ENCODE measurements at regions not wholly inside any gene's neighbourhood (a gene's known extent, or its start where the extent isn't known, plus 50 kb on each side); places are given as distances from the start of the nearest gene placed in this dataset.

DNA sequence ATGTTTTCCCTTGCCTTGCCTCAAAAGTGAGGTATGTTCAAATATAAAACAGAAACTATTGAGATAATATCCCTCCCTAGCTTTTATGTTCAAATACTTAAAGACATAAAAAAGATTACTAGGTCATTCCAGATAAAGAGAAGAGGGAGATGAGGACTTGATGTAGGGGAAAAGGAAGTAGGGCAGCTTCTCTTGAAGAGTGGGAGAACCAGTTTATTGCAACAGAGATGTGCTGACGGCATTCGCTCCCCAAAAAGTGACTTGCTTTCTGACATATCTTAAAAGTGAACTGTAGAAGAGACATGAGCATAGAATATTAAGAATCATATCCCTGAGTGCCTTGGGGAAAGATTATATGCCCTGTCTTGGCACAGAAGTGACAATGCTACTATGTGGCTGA, 330.2 kb upstream of the NREP start:
- no peaks in the 10 kb centered on the region for H3K27me3 ChIP-seq
- 85 to 93% methylated on average over 2 of the region's 2 CpGs for WGBS, 2 donors
- no peaks in the 10 kb centered on the region for H3K36me3 ChIP-seq (replicated peaks in 1 of 2; ENCODE audit: insufficient read depth in 1 of 2, low read depth in 2 of 2)
- TF ChIP-seq, protein P1, sequence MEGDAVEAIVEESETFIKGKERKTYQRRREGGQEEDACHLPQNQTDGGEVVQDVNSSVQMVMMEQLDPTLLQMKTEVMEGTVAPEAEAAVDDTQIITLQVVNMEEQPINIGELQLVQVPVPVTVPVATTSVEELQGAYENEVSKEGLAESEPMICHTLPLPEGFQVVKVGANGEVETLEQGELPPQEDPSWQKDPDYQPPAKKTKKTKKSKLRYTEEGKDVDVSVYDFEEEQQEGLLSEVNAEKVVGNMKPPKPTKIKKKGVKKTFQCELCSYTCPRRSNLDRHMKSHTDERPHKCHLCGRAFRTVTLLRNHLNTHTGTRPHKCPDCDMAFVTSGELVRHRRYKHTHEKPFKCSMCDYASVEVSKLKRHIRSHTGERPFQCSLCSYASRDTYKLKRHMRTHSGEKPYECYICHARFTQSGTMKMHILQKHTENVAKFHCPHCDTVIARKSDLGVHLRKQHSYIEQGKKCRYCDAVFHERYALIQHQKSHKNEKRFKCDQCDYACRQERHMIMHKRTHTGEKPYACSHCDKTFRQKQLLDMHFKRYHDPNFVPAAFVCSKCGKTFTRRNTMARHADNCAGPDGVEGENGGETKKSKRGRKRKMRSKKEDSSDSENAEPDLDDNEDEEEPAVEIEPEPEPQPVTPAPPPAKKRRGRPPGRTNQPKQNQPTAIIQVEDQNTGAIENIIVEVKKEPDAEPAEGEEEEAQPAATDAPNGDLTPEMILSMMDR (IDR thresholded peaks at IDR 0.05): no peak
- no peak for TF ChIP-seq POLR2A (IDR thresholded peaks at IDR 0.05)
- intact Hi-C loops (cut with DNase I): no loop called here
- ATAC-seq: no peak
- no peak for DNase-seq
- H3K4me1 ChIP-seq: no peaks in the 10 kb centered on the region
- H3K9me3 ChIP-seq: no peaks in the 10 kb centered on the region
- H3K4me3 ChIP-seq: no peak overlapping the region
- no peak overlapping the region for H3K27ac ChIP-seq

- no peak for DNase-seq
Observed at GRCh38 chr5:112086740-112087139, 329.7 kb upstream of the NREP start.

GRCh38 chr5:112084149-112084548, 327.2 kb upstream of the NREP start:
- Histone ChIP-seq H3K4me3 (no peak overlapping the region), H3K27me3 (no peaks in the 10 kb centered on the region), H3K4me1 (no peaks in the 10 kb centered on the region), H3K36me3 (replicated peaks in 1 of 2; ENCODE audit: insufficient read depth in 1 of 2, low read depth in 2 of 2) (no peaks in the 10 kb centered on the region), H3K27ac (no peak overlapping the region), H3K9me3 (no peaks in the 10 kb centered on the region)
- 15 to 21% methylated on average over 1 to 2 of the region's 2 CpGs for WGBS, 2 donors
- TF ChIP-seq, protein P1 (IDR thresholded peaks at IDR 0.05): no peak
- no peak for TF ChIP-seq POLR2A (IDR thresholded peaks at IDR 0.05)
- no peak for DNase-seq
- ATAC-seq: no peak
- intact Hi-C loops (cut with DNase I): no loop called here

More at GRCh38 chr5:112086740-112087139, 329.7 kb upstream of the NREP start:
- Histone ChIP-seq H3K36me3 (replicated peaks in 1 of 2; ENCODE audit: insufficient read depth in 1 of 2, low read depth in 2 of 2) (no peaks in the 10 kb centered on the region), H3K9me3 (no peaks in the 10 kb centered on the region), H3K4me3 (no peak overlapping the region), H3K27me3 (no peaks in the 10 kb centered on the region), H3K27ac (no peak overlapping the region), H3K4me1 (no peaks in the 10 kb centered on the region)
- WGBS, 2 donors: 85 to 95% methylated on average over 1 of the region's 1 CpG
- ATAC-seq: no peak
- intact Hi-C loops (cut with DNase I): no loop called here
- TF ChIP-seq POLR2A (IDR thresholded peaks at IDR 0.05): no peak
- TF ChIP-seq, protein P1 (IDR thresholded peaks at IDR 0.05): no peak

DNA sequence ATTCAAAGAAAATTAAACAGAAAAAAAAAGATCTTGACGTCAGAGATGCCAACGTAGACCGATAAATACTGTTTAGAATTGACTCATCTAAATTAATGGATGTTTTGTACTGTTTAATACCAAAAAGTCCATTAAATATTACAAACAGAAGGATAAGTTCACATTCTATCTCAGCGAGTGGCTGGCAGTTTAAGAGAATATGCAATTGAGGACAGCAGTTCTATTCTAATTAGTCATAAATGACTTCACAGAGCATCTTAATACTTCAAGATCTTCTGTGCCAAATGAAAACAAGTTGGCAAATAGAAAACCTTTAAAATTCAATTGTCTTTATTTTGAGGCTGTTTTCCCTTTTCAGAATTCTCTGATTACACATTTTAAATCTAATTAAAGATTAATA, 326.6 kb upstream of the NREP start:
- Histone ChIP-seq H3K27ac (no peak overlapping the region), H3K36me3 (replicated peaks in 1 of 2; ENCODE audit: insufficient read depth in 1 of 2, low read depth in 2 of 2) (no peaks in the 10 kb centered on the region), H3K9me3 (no peaks in the 10 kb centered on the region), H3K27me3 (no peaks in the 10 kb centered on the region), H3K4me1 (no peaks in the 10 kb centered on the region), H3K4me3 (no peak overlapping the region)
- DNase-seq (no peak), ATAC-seq (no peak)
- 84% methylated on average over 4 of the region's 4 CpGs for WGBS, 2 donors
- intact Hi-C loops (cut with DNase I): no loop called here
- TF ChIP-seq, protein P1 (IDR thresholded peaks at IDR 0.05): no peak
- no peak for TF ChIP-seq POLR2A (IDR thresholded peaks at IDR 0.05)

GRCh38 chr5:112077180-112077579, 320.2 kb upstream of the NREP start:
- WGBS, 2 donors: 77 to 96% methylated on average over 1 of the region's 1 CpG

More at GRCh38 chr5:112077180-112077579, 320.2 kb upstream of the NREP start:
- TF ChIP-seq, protein P1 (IDR thresholded peaks at IDR 0.05): no peak
- no peak for TF ChIP-seq POLR2A (IDR thresholded peaks at IDR 0.05)
- Histone ChIP-seq H3K9me3 (no peaks in the 10 kb centered on the region), H3K27me3 (no peaks in the 10 kb centered on the region), H3K27ac (no peak overlapping the region), H3K4me1 (no peaks in the 10 kb centered on the region), H3K36me3 (replicated peaks in 1 of 2; ENCODE audit: insufficient read depth in 1 of 2, low read depth in 2 of 2) (no peaks in the 10 kb centered on the region), H3K4me3 (no peak overlapping the region)
- intact Hi-C loops (cut with DNase I): no loop called here
- DNase-seq: no peak
- no peak for ATAC-seq
